HG03469 (cell line): ENCODE measurements at regions not wholly inside any gene's neighbourhood (a gene's known extent, or its start where the extent isn't known, plus 50 kb on each side); places are given as distances from the start of the nearest gene placed in this dataset.
"Not testable (repeated sequence)": the region's sequence is repeated elsewhere in the genome, so short reads cannot be mapped to it uniquely, and the experiment has no call there.

Experiments used
- ATAC-seq: cut with Tn5 transposase; IDR thresholded peaks from one replicate; pipeline ENCODE4 v1.9.1; 2021; ENCODE audit warnings: mild to moderate bottlenecking, moderate library complexity, moderate number of reproducible peaks; ENCODE audit not compliant: unreplicated experiment

- ATAC-seq = no peak
These were observed 478.2 kb upstream of the RGS6 start for GRCh38 chr14:71454010-71454409.

- no peak for ATAC-seq
These were observed 477.5 kb upstream of the RGS6 start for GRCh38 chr14:71454513-71455332.

GRCh38 chr14:71460091-71460490 is 472.1 kb upstream of the RGS6 start:
- ATAC-seq = no peak

- ATAC-seq = not testable (repeated sequence)
These were observed 470.6 kb upstream of the RGS6 start for GRCh38 chr14:71461617-71462016.

GRCh38 chr14:71463807-71464206 is 468.4 kb upstream of the RGS6 start:
- ATAC-seq = no peak

GRCh38 chr14:71464840-71465239 is 467.4 kb upstream of the RGS6 start:
- ATAC-seq = no peak

- ATAC-seq = no peak
These were observed 466.9 kb upstream of the RGS6 start for GRCh38 chr14:71465316-71465715.

- ATAC-seq = no peak
These were observed 466.0 kb upstream of the RGS6 start for GRCh38 chr14:71466251-71466650.

GRCh38 chr14:71466946-71467345 is 465.3 kb upstream of the RGS6 start:
- ATAC-seq = no peak

- no peak for ATAC-seq
These were observed 464.8 kb upstream of the RGS6 start for GRCh38 chr14:71467361-71467811.

GRCh38 chr14:71468701-71469100 is 463.5 kb upstream of the RGS6 start:
- ATAC-seq = no peak

- no peak for ATAC-seq
These were observed 462.4 kb upstream of the RGS6 start for GRCh38 chr14:71469643-71470335.

GRCh38 chr14:71471634-71472355 is 460.4 kb upstream of the RGS6 start:
- no peak for ATAC-seq

- ATAC-seq = peak; percentile 39
These were observed 459.6 kb upstream of the RGS6 start for GRCh38 chr14:71472356-71473340.

GRCh38 chr14:71473843-71474242 is 458.4 kb upstream of the RGS6 start:
- no peak for ATAC-seq

GRCh38 chr14:71474301-71475265 is 457.6 kb upstream of the RGS6 start:
- no peak for ATAC-seq

- no peak for ATAC-seq
These were observed 456.3 kb upstream of the RGS6 start for GRCh38 chr14:71475916-71476315.

- no peak for ATAC-seq
These were observed 453.7 kb upstream of the RGS6 start for GRCh38 chr14:71478542-71478941.

- ATAC-seq = no peak
These were observed 451.1 kb upstream of the RGS6 start for GRCh38 chr14:71481021-71481654.
